ENCODE measurements at regions not wholly inside any gene's neighbourhood (a gene's known extent, or its start where the extent isn't known, plus 50 kb on each side); places are given as distances from the start of the nearest gene placed in this dataset.

- H3K27me3 ChIP-seq (ENCODE audit: insufficient read depth, low read length) = no peaks in the 10 kb centered on the region
- H3K36me3 ChIP-seq (ENCODE audit: insufficient read depth, low read length) = no peaks in the 10 kb centered on the region
- no peak overlapping the region for H3K4me3 ChIP-seq (ENCODE audit: low read length in 2 of 2)
- Mint-ChIP-seq H3K4me1 (no peaks in the 10 kb centered on the region), H3K4me3 (no peak overlapping the region), H3K27me3 (no peaks in the 10 kb centered on the region), H3K27ac (no peak overlapping the region), H3K9me3 (peaks cover 0 to 9% (median 4%) of the 10 kb centered on the region in 8 donors), H3K36me3 (no peaks in the 10 kb centered on the region)
- H3K4me1 ChIP-seq (ENCODE audit: insufficient read depth, low read length) = no peaks in the 10 kb centered on the region
- CTCF ChIA-PET (ENCODE audit: partially characterized antibody) = no interaction called here
- no peaks in the 10 kb centered on the region for H3K9me3 ChIP-seq (ENCODE audit: control insufficient read depth in 1 of 2, low read length in 2 of 2)
- POLR2A ChIA-PET (ENCODE audit: partially characterized antibody) = no interaction called here
- intact Hi-C loops (cut with micrococcal nuclease) = no loop called here
- H3K27ac ChIP-seq (ENCODE audit: low read depth, low read length) = no peak overlapping the region
- DNase-seq = no peak
These were observed 65.2 kb upstream of the MME start for GRCh38 chr3:155014953-155015352.

GRCh38 chr3:155013427-155013826, 66.7 kb upstream of the MME start:
- no peak overlapping the region for H3K4me3 Mint-ChIP-seq
- no peak overlapping the region for H3K27ac Mint-ChIP-seq
- intact Hi-C loops (cut with micrococcal nuclease) = no loop called here
- H3K27me3 Mint-ChIP-seq = no peaks in the 10 kb centered on the region
- H3K4me3 ChIP-seq (ENCODE audit: low read length in 2 of 2) = no peak overlapping the region
- no peak overlapping the region for H3K27ac ChIP-seq (ENCODE audit: low read depth, low read length)
- POLR2A ChIA-PET (ENCODE audit: partially characterized antibody) = no interaction called here
- peaks cover 0 to 9% (median 4%) of the 10 kb centered on the region in 8 donors for H3K9me3 Mint-ChIP-seq
- CTCF ChIA-PET (ENCODE audit: partially characterized antibody) = no interaction called here
- no peaks in the 10 kb centered on the region for H3K27me3 ChIP-seq (ENCODE audit: insufficient read depth, low read length)
- H3K4me1 Mint-ChIP-seq = no peaks in the 10 kb centered on the region
- H3K36me3 ChIP-seq (ENCODE audit: insufficient read depth, low read length) = no peaks in the 10 kb centered on the region
- DNase-seq = no peak
- no peaks in the 10 kb centered on the region for H3K4me1 ChIP-seq (ENCODE audit: insufficient read depth, low read length)
- H3K36me3 Mint-ChIP-seq = no peaks in the 10 kb centered on the region
- no peaks in the 10 kb centered on the region for H3K9me3 ChIP-seq (ENCODE audit: control insufficient read depth in 1 of 2, low read length in 2 of 2)

GRCh38 chr3:155012584-155012983, 67.5 kb upstream of the MME start:
- H3K4me3 Mint-ChIP-seq = no peak overlapping the region
- Histone ChIP-seq H3K27me3 (ENCODE audit: insufficient read depth, low read length) (no peaks in the 10 kb centered on the region), H3K4me1 (ENCODE audit: insufficient read depth, low read length) (no peaks in the 10 kb centered on the region), H3K36me3 (ENCODE audit: insufficient read depth, low read length) (no peaks in the 10 kb centered on the region), H3K27ac (ENCODE audit: low read depth, low read length) (no peak overlapping the region), H3K9me3 (ENCODE audit: control insufficient read depth in 1 of 2, low read length in 2 of 2) (no peaks in the 10 kb centered on the region), H3K4me3 (ENCODE audit: low read length in 2 of 2) (no peak overlapping the region)
- CTCF ChIA-PET (ENCODE audit: partially characterized antibody) = no interaction called here
- POLR2A ChIA-PET (ENCODE audit: partially characterized antibody) = no interaction called here
- no peaks in the 10 kb centered on the region for H3K36me3 Mint-ChIP-seq
- no peaks in the 10 kb centered on the region for H3K4me1 Mint-ChIP-seq
- H3K27me3 Mint-ChIP-seq = no peaks in the 10 kb centered on the region
- intact Hi-C loops (cut with micrococcal nuclease) = no loop called here
- no peak overlapping the region for H3K27ac Mint-ChIP-seq
- peaks cover 0 to 9% (median 4%) of the 10 kb centered on the region in 8 donors for H3K9me3 Mint-ChIP-seq
- no peak for DNase-seq

- H3K9me3 Mint-ChIP-seq = peaks cover 0 to 11% (median 4%) of the 10 kb centered on the region in 8 donors
- ChIA-PET POLR2A (ENCODE audit: partially characterized antibody) (no interaction called here), CTCF (ENCODE audit: partially characterized antibody) (no interaction called here)
- H3K4me3 Mint-ChIP-seq = no peak overlapping the region
- DNase-seq = no peak
- no peaks in the 10 kb centered on the region for H3K36me3 Mint-ChIP-seq
- Histone ChIP-seq H3K9me3 (ENCODE audit: control insufficient read depth in 1 of 2, low read length in 2 of 2) (no peaks in the 10 kb centered on the region), H3K27me3 (ENCODE audit: insufficient read depth, low read length) (no peaks in the 10 kb centered on the region), H3K36me3 (ENCODE audit: insufficient read depth, low read length) (no peaks in the 10 kb centered on the region), H3K4me1 (ENCODE audit: insufficient read depth, low read length) (no peaks in the 10 kb centered on the region), H3K27ac (ENCODE audit: low read depth, low read length) (no peak overlapping the region), H3K4me3 (ENCODE audit: low read length in 2 of 2) (no peak overlapping the region)
- intact Hi-C loops (cut with micrococcal nuclease) = no loop called here
- no peaks in the 10 kb centered on the region for H3K27me3 Mint-ChIP-seq
- H3K4me1 Mint-ChIP-seq = no peaks in the 10 kb centered on the region
- H3K27ac Mint-ChIP-seq = no peak overlapping the region
These were observed 69.7 kb upstream of the MME start for GRCh38 chr3:155010416-155010815.

- no peak overlapping the region for H3K27ac ChIP-seq (ENCODE audit: low read depth, low read length)
- intact Hi-C loops (cut with micrococcal nuclease) = no loop called here
- H3K4me3 ChIP-seq (ENCODE audit: low read length in 2 of 2) = no peak overlapping the region
- Mint-ChIP-seq H3K4me3 (no peak overlapping the region), H3K9me3 (peaks cover 2 to 11% (median 5%) of the 10 kb centered on the region in 8 donors), H3K27me3 (no peaks in the 10 kb centered on the region), H3K36me3 (no peaks in the 10 kb centered on the region), H3K27ac (no peak overlapping the region), H3K4me1 (no peaks in the 10 kb centered on the region)
- ChIA-PET CTCF (ENCODE audit: partially characterized antibody) (no interaction called here), POLR2A (ENCODE audit: partially characterized antibody) (no interaction called here)
- no peaks in the 10 kb centered on the region for H3K27me3 ChIP-seq (ENCODE audit: insufficient read depth, low read length)
- H3K4me1 ChIP-seq (ENCODE audit: insufficient read depth, low read length) = no peaks in the 10 kb centered on the region
- no peaks in the 10 kb centered on the region for H3K36me3 ChIP-seq (ENCODE audit: insufficient read depth, low read length)
- no peaks in the 10 kb centered on the region for H3K9me3 ChIP-seq (ENCODE audit: control insufficient read depth in 1 of 2, low read length in 2 of 2)
- DNase-seq = no peak
These were observed 70.9 kb upstream of the MME start for GRCh38 chr3:155009217-155009616.

- Mint-ChIP-seq H3K9me3 (peaks cover 3 to 9% (median 6%) of the 10 kb centered on the region in 8 donors), H3K27ac (no peak overlapping the region), H3K36me3 (no peaks in the 10 kb centered on the region), H3K27me3 (peaks cover 0 to 2% of the 10 kb centered on the region in 2 donors), H3K4me1 (no peaks in the 10 kb centered on the region), H3K4me3 (no peak overlapping the region)
- H3K27me3 ChIP-seq (ENCODE audit: insufficient read depth, low read length) = no peaks in the 10 kb centered on the region
- H3K27ac ChIP-seq (ENCODE audit: low read depth, low read length) = no peak overlapping the region
- no peaks in the 10 kb centered on the region for H3K36me3 ChIP-seq (ENCODE audit: insufficient read depth, low read length)
- H3K4me1 ChIP-seq (ENCODE audit: insufficient read depth, low read length) = no peaks in the 10 kb centered on the region
- intact Hi-C loops (cut with micrococcal nuclease) = no loop called here
- DNase-seq = no peak
- H3K9me3 ChIP-seq (ENCODE audit: control insufficient read depth in 1 of 2, low read length in 2 of 2) = no peaks in the 10 kb centered on the region
- ChIA-PET CTCF (ENCODE audit: partially characterized antibody) (interaction anchor here (0.8 to 1.4 kb wide), 2 partner anchors 9 to 11 kb away, joined by 3 read pairs; no protein-coding TSS in a partner anchor), POLR2A (ENCODE audit: partially characterized antibody) (no interaction called here)
- H3K4me3 ChIP-seq (ENCODE audit: low read length in 2 of 2) = no peak overlapping the region
These were observed 72.4 kb upstream of the MME start for GRCh38 chr3:155007729-155008128.

GRCh38 chr3:155001289-155002010, 78.7 kb upstream of the MME start:
- H3K9me3 ChIP-seq (ENCODE audit: control insufficient read depth in 1 of 2, low read length in 2 of 2) = no peaks in the 10 kb centered on the region
- no peaks in the 10 kb centered on the region for H3K36me3 ChIP-seq (ENCODE audit: insufficient read depth, low read length)
- POLR2A ChIA-PET (ENCODE audit: partially characterized antibody) = no interaction called here
- H3K4me3 Mint-ChIP-seq = no peak overlapping the region
- no peak for DNase-seq
- H3K27me3 ChIP-seq (ENCODE audit: insufficient read depth, low read length) = no peaks in the 10 kb centered on the region
- H3K27ac Mint-ChIP-seq = no peak overlapping the region
- H3K4me3 ChIP-seq (ENCODE audit: low read length in 2 of 2) = no peak overlapping the region
- H3K27me3 Mint-ChIP-seq = peaks cover 0 to 2% of the 10 kb centered on the region in 2 donors
- no peaks in the 10 kb centered on the region for H3K36me3 Mint-ChIP-seq
- no peak overlapping the region for H3K27ac ChIP-seq (ENCODE audit: low read depth, low read length)
- no peaks in the 10 kb centered on the region for H3K4me1 Mint-ChIP-seq
- H3K9me3 Mint-ChIP-seq = peaks cover 0 to 11% (median 2%) of the 10 kb centered on the region in 8 donors
- CTCF ChIA-PET (ENCODE audit: partially characterized antibody) = no interaction called here
- intact Hi-C loops (cut with micrococcal nuclease) = no loop called here
- no peaks in the 10 kb centered on the region for H3K4me1 ChIP-seq (ENCODE audit: insufficient read depth, low read length)

GRCh38 chr3:154992655-154993054, 87.5 kb upstream of the MME start:
- H3K4me3 Mint-ChIP-seq = no peak overlapping the region
- Histone ChIP-seq H3K27ac (ENCODE audit: low read depth, low read length) (no peak overlapping the region), H3K4me1 (ENCODE audit: insufficient read depth, low read length) (no peaks in the 10 kb centered on the region), H3K9me3 (ENCODE audit: control insufficient read depth in 1 of 2, low read length in 2 of 2) (no peaks in the 10 kb centered on the region), H3K27me3 (ENCODE audit: insufficient read depth, low read length) (no peaks in the 10 kb centered on the region), H3K4me3 (ENCODE audit: low read length in 2 of 2) (no peak overlapping the region), H3K36me3 (ENCODE audit: insufficient read depth, low read length) (no peaks in the 10 kb centered on the region)
- H3K36me3 Mint-ChIP-seq = no peaks in the 10 kb centered on the region
- no peaks in the 10 kb centered on the region for H3K27me3 Mint-ChIP-seq
- DNase-seq = no peak
- no peaks in the 10 kb centered on the region for H3K4me1 Mint-ChIP-seq
- ChIA-PET CTCF (ENCODE audit: partially characterized antibody) (no interaction called here), POLR2A (ENCODE audit: partially characterized antibody) (no interaction called here)
- intact Hi-C loops (cut with micrococcal nuclease) = no loop called here
- H3K27ac Mint-ChIP-seq = no peak overlapping the region
- peaks cover 0 to 5% (median 2%) of the 10 kb centered on the region in 8 donors for H3K9me3 Mint-ChIP-seq
